Sigmoid colon (tissue), 4 donors: ENCODE measurements at regions not wholly inside any gene's neighbourhood (a gene's known extent, or its start where the extent isn't known, plus 50 kb on each side); places are given as distances from the start of the nearest gene placed in this dataset.

Experiments used
- EP300 ChIP-seq, 4 donors: sonication (generic); formaldehyde crosslinking; IDR thresholded peaks; one replicate each; pipeline ENCODE4 v1.6.1; 2017; ENCODE audit warnings: antibody characterized with exemption in 4 of 4
- POLR2A ChIP-seq, 2 donors: fragments of 450-650 bp; IDR thresholded peaks; one replicate each; pipeline ENCODE4 v1.6.1; 2016; ENCODE audit warnings: antibody characterized with exemption in 2 of 2, mild to moderate bottlenecking in 2 of 2, moderate library complexity in 2 of 2
- POLR2AphosphoS5 ChIP-seq, 4 donors: sonication (generic); formaldehyde crosslinking; IDR thresholded peaks; one replicate each; pipeline ENCODE4 v1.6.1; 2017; ENCODE audit warnings: antibody characterized with exemption in 4 of 4
- TF ChIP-seq, protein P1 (sequence below), 4 experiments: fragments of 450-650 bp in 3 of 4; fragments of 200-600 bp in 1 of 4; IDR thresholded peaks; one replicate each; pipeline ENCODE4 v1.5.1; 2016 to 2019; ENCODE audit warnings: antibody characterized with exemption in 4 of 4, mild to moderate bottlenecking in 3 of 4, moderate library complexity in 2 of 4

GRCh38 chr21:18164483-18164882 is 80.2 kb upstream of the CHODL start:
- TF ChIP-seq, protein P1, sequence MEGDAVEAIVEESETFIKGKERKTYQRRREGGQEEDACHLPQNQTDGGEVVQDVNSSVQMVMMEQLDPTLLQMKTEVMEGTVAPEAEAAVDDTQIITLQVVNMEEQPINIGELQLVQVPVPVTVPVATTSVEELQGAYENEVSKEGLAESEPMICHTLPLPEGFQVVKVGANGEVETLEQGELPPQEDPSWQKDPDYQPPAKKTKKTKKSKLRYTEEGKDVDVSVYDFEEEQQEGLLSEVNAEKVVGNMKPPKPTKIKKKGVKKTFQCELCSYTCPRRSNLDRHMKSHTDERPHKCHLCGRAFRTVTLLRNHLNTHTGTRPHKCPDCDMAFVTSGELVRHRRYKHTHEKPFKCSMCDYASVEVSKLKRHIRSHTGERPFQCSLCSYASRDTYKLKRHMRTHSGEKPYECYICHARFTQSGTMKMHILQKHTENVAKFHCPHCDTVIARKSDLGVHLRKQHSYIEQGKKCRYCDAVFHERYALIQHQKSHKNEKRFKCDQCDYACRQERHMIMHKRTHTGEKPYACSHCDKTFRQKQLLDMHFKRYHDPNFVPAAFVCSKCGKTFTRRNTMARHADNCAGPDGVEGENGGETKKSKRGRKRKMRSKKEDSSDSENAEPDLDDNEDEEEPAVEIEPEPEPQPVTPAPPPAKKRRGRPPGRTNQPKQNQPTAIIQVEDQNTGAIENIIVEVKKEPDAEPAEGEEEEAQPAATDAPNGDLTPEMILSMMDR (IDR thresholded peaks at IDR 0.05): no peak
- TF ChIP-seq EP300 (IDR thresholded peaks at IDR 0.05): no peak
- no peak for TF ChIP-seq POLR2A (IDR thresholded peaks at IDR 0.05)
- no peak for TF ChIP-seq POLR2AphosphoS5 (IDR thresholded peaks at IDR 0.05)
